ENCODE measurements at regions not wholly inside any gene's neighbourhood (a gene's known extent, or its start where the extent isn't known, plus 50 kb on each side); places are given as distances from the start of the nearest gene placed in this dataset.

DNA sequence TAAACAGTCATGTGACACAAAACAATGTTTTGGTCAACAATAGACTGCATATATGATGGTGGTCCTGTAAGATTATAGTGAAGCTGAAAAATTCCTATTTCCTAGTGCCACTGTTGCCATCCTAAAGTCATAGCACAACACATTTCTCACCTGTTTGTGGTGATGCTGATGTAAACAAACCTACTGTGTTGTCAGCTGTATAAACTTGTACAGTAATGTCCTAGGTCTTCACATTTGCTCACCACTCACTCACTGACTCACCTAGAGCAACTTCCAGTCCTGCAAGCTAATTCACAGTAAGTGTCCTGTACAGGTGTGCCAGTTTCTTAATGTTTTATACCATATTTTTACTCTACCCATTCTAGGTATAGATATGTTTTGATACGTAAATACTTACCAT lies 326.1 kb upstream of the USP24 start:
- H3K36me3 ChIP-seq (replicated peaks in 1 of 2; ENCODE audit: insufficient read depth in 1 of 2, low read depth in 2 of 2) = no peaks in the 10 kb centered on the region
- TF ChIP-seq, protein P1, sequence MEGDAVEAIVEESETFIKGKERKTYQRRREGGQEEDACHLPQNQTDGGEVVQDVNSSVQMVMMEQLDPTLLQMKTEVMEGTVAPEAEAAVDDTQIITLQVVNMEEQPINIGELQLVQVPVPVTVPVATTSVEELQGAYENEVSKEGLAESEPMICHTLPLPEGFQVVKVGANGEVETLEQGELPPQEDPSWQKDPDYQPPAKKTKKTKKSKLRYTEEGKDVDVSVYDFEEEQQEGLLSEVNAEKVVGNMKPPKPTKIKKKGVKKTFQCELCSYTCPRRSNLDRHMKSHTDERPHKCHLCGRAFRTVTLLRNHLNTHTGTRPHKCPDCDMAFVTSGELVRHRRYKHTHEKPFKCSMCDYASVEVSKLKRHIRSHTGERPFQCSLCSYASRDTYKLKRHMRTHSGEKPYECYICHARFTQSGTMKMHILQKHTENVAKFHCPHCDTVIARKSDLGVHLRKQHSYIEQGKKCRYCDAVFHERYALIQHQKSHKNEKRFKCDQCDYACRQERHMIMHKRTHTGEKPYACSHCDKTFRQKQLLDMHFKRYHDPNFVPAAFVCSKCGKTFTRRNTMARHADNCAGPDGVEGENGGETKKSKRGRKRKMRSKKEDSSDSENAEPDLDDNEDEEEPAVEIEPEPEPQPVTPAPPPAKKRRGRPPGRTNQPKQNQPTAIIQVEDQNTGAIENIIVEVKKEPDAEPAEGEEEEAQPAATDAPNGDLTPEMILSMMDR (IDR thresholded peaks at IDR 0.05) = no peak
- no peak for TF ChIP-seq POLR2A (IDR thresholded peaks at IDR 0.05)
- H3K27me3 ChIP-seq = no peaks in the 10 kb centered on the region
- WGBS, 2 donors = 79 to 89% methylated on average over 1 of the region's 1 CpG
- no peak overlapping the region for H3K27ac ChIP-seq
- H3K9me3 ChIP-seq = no peaks in the 10 kb centered on the region
- no peaks in the 10 kb centered on the region for H3K4me1 ChIP-seq
- ATAC-seq (no peak), DNase-seq (no peak)
- no peak overlapping the region for H3K4me3 ChIP-seq
- intact Hi-C loops (cut with DNase I) = no loop called here

DNA sequence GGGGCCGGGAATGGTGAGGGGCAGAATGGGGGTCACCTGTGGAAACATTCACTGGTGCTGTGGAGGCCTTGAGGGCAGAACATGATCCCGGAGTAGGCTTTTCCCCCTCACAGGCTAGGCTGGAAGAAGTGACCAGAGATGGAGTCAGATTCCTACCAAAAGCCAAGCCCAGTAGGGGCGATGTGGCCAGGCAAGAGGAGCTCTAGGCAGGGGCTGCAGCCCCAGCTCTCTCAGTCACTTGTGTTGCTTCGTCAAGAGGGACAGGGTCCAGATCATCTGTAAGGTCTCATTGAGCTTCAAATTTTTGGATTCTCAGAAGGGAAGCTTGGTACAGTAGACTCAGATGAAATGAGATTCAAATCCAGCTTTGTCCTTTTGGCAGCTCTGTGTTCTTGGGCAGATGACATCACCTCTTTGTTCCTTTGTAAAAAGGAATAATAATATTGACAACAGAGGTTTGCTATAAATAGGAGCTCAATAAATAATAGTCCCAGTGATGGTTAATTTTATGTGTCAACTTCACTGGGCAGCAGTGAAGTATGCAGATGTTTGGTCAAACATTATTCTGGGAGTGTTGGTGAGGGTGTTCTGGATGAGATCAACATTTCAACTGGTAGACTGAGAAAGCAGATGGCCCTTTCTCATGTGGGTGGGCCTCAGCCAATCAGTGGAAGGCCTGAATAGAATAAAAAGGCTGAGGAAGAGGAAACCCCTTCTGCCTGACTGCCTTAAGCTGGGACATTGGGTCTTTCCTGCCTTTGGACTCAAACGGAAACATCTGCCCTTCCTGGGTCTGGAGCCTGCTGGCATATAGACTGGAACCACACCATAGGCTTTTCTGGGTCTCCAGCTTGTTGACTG lies 324.7 kb upstream of the USP24 start:
- Histone ChIP-seq H3K36me3 (replicated peaks in 1 of 2; ENCODE audit: insufficient read depth in 1 of 2, low read depth in 2 of 2) (no peaks in the 10 kb centered on the region), H3K4me1 (no peaks in the 10 kb centered on the region), H3K27ac (no peak overlapping the region), H3K4me3 (no peak overlapping the region), H3K9me3 (no peaks in the 10 kb centered on the region), H3K27me3 (no peaks in the 10 kb centered on the region)
- no peak for ATAC-seq
- intact Hi-C loops (cut with DNase I) = no loop called here
- WGBS, 2 donors = 71 to 90% methylated on average over 5 of the region's 5 CpGs
- DNase-seq = no peak
- TF ChIP-seq, protein P1 (IDR thresholded peaks at IDR 0.05) = no peak
- no peak for TF ChIP-seq POLR2A (IDR thresholded peaks at IDR 0.05)

DNA sequence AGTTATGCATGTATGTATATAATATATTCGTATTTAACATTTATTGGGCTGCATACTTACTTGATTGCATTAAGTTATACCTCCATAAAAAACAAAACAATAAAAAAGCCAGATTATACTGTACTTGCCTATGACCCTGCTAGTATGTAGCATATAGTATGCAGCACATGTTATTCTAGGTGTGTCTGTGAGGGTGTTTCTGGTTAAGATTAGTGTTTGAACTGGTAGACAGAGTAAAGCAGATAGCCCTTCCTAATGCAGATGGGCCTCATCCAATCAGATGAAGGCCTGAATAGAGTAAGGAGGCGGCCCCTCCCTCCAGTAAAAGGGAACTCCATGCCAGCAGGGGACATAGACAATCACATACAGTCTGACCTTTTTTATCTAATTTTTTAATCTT lies 323.3 kb upstream of the USP24 start:
- Histone ChIP-seq H3K4me3 (no peak overlapping the region), H3K27ac (no peak overlapping the region), H3K36me3 (replicated peaks in 1 of 2; ENCODE audit: insufficient read depth in 1 of 2, low read depth in 2 of 2) (no peaks in the 10 kb centered on the region), H3K9me3 (no peaks in the 10 kb centered on the region), H3K4me1 (no peaks in the 10 kb centered on the region), H3K27me3 (no peaks in the 10 kb centered on the region)
- ATAC-seq = no peak
- intact Hi-C loops (cut with DNase I) = no loop called here
- 76 to 78% methylated on average over 2 of the region's 2 CpGs for WGBS, 2 donors
- DNase-seq = no peak
- TF ChIP-seq, protein P1 (IDR thresholded peaks at IDR 0.05) = no peak
- no peak for TF ChIP-seq POLR2A (IDR thresholded peaks at IDR 0.05)

DNA sequence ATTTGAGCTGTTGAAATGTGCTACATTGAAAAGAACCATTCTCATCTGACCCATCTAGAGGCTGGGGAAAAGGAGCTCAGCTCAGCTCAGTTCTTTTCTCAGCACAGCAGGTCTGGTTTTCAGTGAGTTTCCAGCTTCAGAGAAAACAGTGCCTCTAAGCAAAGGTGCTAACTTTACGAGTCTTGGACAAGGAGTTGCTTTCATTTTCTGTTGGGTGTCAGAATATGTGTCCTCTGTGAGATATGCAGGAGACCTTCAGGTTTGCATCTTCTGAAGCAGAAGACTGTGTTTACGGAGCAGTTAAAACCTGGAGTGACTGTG lies 321.3 kb upstream of the USP24 start:
- H3K9me3 ChIP-seq = no peaks in the 10 kb centered on the region
- H3K4me3 ChIP-seq = no peak overlapping the region
- H3K27ac ChIP-seq = no peak overlapping the region
- no peak for TF ChIP-seq POLR2A (IDR thresholded peaks at IDR 0.05)
- TF ChIP-seq, protein P1 (IDR thresholded peaks at IDR 0.05) = no peak
- no peaks in the 10 kb centered on the region for H3K36me3 ChIP-seq (replicated peaks in 1 of 2; ENCODE audit: insufficient read depth in 1 of 2, low read depth in 2 of 2)
- no peak for DNase-seq
- 85 to 87% methylated on average over 2 of the region's 2 CpGs for WGBS, 2 donors
- no peaks in the 10 kb centered on the region for H3K4me1 ChIP-seq
- ATAC-seq = no peak
- no peaks in the 10 kb centered on the region for H3K27me3 ChIP-seq
- intact Hi-C loops (cut with DNase I) = no loop called here
